ENCODE measurements at regions not wholly inside any gene's neighbourhood (a gene's known extent, or its start where the extent isn't known, plus 50 kb on each side); places are given as distances from the start of the nearest gene placed in this dataset.

DNA sequence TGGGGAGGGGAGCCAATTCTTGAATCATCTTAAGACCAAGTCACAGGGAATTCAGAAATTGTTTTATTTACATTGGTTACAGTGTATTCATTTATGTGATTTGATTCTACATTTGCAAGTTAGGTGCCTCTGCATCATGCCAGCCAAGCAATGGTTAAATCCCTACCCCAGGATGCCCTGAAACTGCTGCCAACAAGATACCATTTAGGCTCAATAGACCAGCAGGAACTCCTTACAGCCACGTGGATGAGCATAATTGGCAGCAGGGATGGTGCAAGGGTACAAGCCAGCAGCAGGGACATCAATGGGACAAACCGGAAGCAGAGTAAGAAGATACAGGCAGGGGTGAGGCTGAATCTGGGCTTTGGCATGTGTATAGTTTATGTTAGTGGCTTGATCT, 72.4 kb upstream of the NBEA start:
- no peak overlapping the region for H3K27ac ChIP-seq (ENCODE audit: low read depth in 1 of 2, low read length in 2 of 2)
- H3K36me3 ChIP-seq (replicated peaks in 1 of 2; ENCODE audit: control insufficient read depth in 1 of 2, insufficient read depth in 2 of 2, low read length in 2 of 2), result no peaks in the 10 kb centered on the region
- H3K79me2 ChIP-seq (ENCODE audit: insufficient read depth, low read length), result no peaks in the 10 kb centered on the region
- Mint-ChIP-seq H3K27ac (no peak overlapping the region), H3K27me3 (ENCODE audit: low read depth in 3 of 3) (peaks cover 0 to 2% (median 2%) of the 10 kb centered on the region in 3 donors), H3K4me3 (no peak overlapping the region), H3K36me3 (no peaks in the 10 kb centered on the region), H3K9me3 (peaks cover 0 to 8% (median 2%) of the 10 kb centered on the region in 7 donors), H3K4me1 (no peaks in the 10 kb centered on the region)
- 49% methylated on average over 2 of the region's 2 CpGs for WGBS (ENCODE audit: insufficient coverage)
- intact Hi-C loops (cut with micrococcal nuclease), result no loop called here
- no peaks in the 10 kb centered on the region for H3K9me3 ChIP-seq (replicated peaks in 1 of 2; ENCODE audit: control insufficient read depth in 1 of 2, insufficient read depth in 1 of 2, low read length in 2 of 2)
- H4K20me1 ChIP-seq (ENCODE audit: insufficient read depth, low read length), result no peaks in the 10 kb centered on the region
- TF ChIP-seq, protein P1, sequence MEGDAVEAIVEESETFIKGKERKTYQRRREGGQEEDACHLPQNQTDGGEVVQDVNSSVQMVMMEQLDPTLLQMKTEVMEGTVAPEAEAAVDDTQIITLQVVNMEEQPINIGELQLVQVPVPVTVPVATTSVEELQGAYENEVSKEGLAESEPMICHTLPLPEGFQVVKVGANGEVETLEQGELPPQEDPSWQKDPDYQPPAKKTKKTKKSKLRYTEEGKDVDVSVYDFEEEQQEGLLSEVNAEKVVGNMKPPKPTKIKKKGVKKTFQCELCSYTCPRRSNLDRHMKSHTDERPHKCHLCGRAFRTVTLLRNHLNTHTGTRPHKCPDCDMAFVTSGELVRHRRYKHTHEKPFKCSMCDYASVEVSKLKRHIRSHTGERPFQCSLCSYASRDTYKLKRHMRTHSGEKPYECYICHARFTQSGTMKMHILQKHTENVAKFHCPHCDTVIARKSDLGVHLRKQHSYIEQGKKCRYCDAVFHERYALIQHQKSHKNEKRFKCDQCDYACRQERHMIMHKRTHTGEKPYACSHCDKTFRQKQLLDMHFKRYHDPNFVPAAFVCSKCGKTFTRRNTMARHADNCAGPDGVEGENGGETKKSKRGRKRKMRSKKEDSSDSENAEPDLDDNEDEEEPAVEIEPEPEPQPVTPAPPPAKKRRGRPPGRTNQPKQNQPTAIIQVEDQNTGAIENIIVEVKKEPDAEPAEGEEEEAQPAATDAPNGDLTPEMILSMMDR (IDR thresholded peaks at IDR 0.05), result no peak
- no peak overlapping the region for H3K9ac ChIP-seq (ENCODE audit: insufficient read depth, low read length, poor library complexity, severe bottlenecking)
- no peak for DNase-seq
- no peak overlapping the region for H3K4me3 ChIP-seq (replicated peaks in 1 of 3; ENCODE audit: low read depth in 2 of 3, low read length in 3 of 3)
- no peaks in the 10 kb centered on the region for H3K4me1 ChIP-seq (ENCODE audit: control insufficient read depth in 1 of 2, insufficient read depth in 2 of 2, low read length in 2 of 2)
- no peak overlapping the region for H2AFZ ChIP-seq (ENCODE audit: insufficient read depth, low read depth, low read length, poor library complexity, severe bottlenecking)
- H3K27me3 ChIP-seq (ENCODE audit: control insufficient read depth in 2 of 2, insufficient read depth in 2 of 2, low read length in 2 of 2), result no peaks in the 10 kb centered on the region
- H3K4me2 ChIP-seq (replicated peaks; ENCODE audit: extremely low read depth, low read length, poor library complexity, severe bottlenecking), result no peak overlapping the region

- Histone ChIP-seq H3K79me2 (ENCODE audit: insufficient read depth, low read length) (no peaks in the 10 kb centered on the region), H3K4me1 (ENCODE audit: control insufficient read depth in 1 of 2, insufficient read depth in 2 of 2, low read length in 2 of 2) (no peaks in the 10 kb centered on the region), H3K27me3 (ENCODE audit: control insufficient read depth in 2 of 2, insufficient read depth in 2 of 2, low read length in 2 of 2) (no peaks in the 10 kb centered on the region), H3K27ac (ENCODE audit: low read depth in 1 of 2, low read length in 2 of 2) (no peak overlapping the region), H3K4me2 (replicated peaks; ENCODE audit: extremely low read depth, low read length, poor library complexity, severe bottlenecking) (no peak overlapping the region), H4K20me1 (ENCODE audit: insufficient read depth, low read length) (no peaks in the 10 kb centered on the region), H3K4me3 (replicated peaks in 1 of 3; ENCODE audit: low read depth in 2 of 3, low read length in 3 of 3) (no peak overlapping the region), H3K9me3 (replicated peaks in 1 of 2; ENCODE audit: control insufficient read depth in 1 of 2, insufficient read depth in 1 of 2, low read length in 2 of 2) (no peaks in the 10 kb centered on the region), H2AFZ (ENCODE audit: insufficient read depth, low read depth, low read length, poor library complexity, severe bottlenecking) (no peak overlapping the region), H3K36me3 (replicated peaks in 1 of 2; ENCODE audit: control insufficient read depth in 1 of 2, insufficient read depth in 2 of 2, low read length in 2 of 2) (no peaks in the 10 kb centered on the region), H3K9ac (ENCODE audit: insufficient read depth, low read length, poor library complexity, severe bottlenecking) (no peak overlapping the region)
- Mint-ChIP-seq H3K27ac (no peak overlapping the region), H3K4me1 (no peaks in the 10 kb centered on the region), H3K27me3 (ENCODE audit: low read depth in 3 of 3) (peaks cover 0 to 4% (median 2%) of the 10 kb centered on the region in 3 donors), H3K4me3 (no peak overlapping the region), H3K9me3 (peaks cover 0 to 8% (median 4%) of the 10 kb centered on the region in 7 donors), H3K36me3 (no peaks in the 10 kb centered on the region)
- TF ChIP-seq, protein P1 (IDR thresholded peaks at IDR 0.05), result no peak
- no peak for DNase-seq
- intact Hi-C loops (cut with micrococcal nuclease), result no loop called here
These were observed 63.7 kb upstream of the NBEA start for GRCh38 chr13:34878329-34878728.
